ENCODE measurements at regions not wholly inside any gene's neighbourhood (a gene's known extent, or its start where the extent isn't known, plus 50 kb on each side); places are given as distances from the start of the nearest gene placed in this dataset.

- no peaks in the 10 kb centered on the region for H3K36me3 ChIP-seq (ENCODE audit: control insufficient read depth, insufficient read depth, low read length)
- H2AFZ ChIP-seq: no peak overlapping the region
- no peaks in the 10 kb centered on the region for H3K9me3 ChIP-seq (ENCODE audit: control insufficient read depth, low read length)
- H3K4me3 ChIP-seq (ENCODE audit: low read depth, low read length): no peak overlapping the region
- no peaks in the 10 kb centered on the region for H3K79me2 ChIP-seq
- TF ChIP-seq CTCF (IDR thresholded peaks at IDR 0.05): no peak
- H3K9ac ChIP-seq: no peak overlapping the region
- H3K27me3 ChIP-seq (ENCODE audit: control insufficient read depth, insufficient read depth, low read length): no peaks in the 10 kb centered on the region
- no peak overlapping the region for H3K27ac ChIP-seq
- H3K4me1 ChIP-seq: no peaks in the 10 kb centered on the region
- H3K4me2 ChIP-seq (ENCODE audit: low read length): no peak overlapping the region
Measured at GRCh38 chr2:234348081-234348480, 148.8 kb downstream of the ARL4C start.

- no peaks in the 10 kb centered on the region for H3K36me3 ChIP-seq (ENCODE audit: control insufficient read depth, insufficient read depth, low read length)
Measured at GRCh38 chr2:234345921-234346320, 151.0 kb downstream of the ARL4C start.

GRCh38 chr2:234344012-234344411 lies 152.9 kb downstream of the ARL4C start:
- H3K4me2 ChIP-seq (ENCODE audit: low read length): no peak overlapping the region
- no peaks in the 10 kb centered on the region for H3K4me1 ChIP-seq
- no peaks in the 10 kb centered on the region for H3K79me2 ChIP-seq
- H3K9ac ChIP-seq: no peak overlapping the region
- H3K27me3 ChIP-seq (ENCODE audit: control insufficient read depth, insufficient read depth, low read length): no peaks in the 10 kb centered on the region
- no peaks in the 10 kb centered on the region for H3K9me3 ChIP-seq (ENCODE audit: control insufficient read depth, low read length)
- H2AFZ ChIP-seq: no peak overlapping the region
- no peak overlapping the region for H3K27ac ChIP-seq
- H3K36me3 ChIP-seq (ENCODE audit: control insufficient read depth, insufficient read depth, low read length): no peaks in the 10 kb centered on the region
- TF ChIP-seq CTCF (IDR thresholded peaks at IDR 0.05): no peak
- no peak overlapping the region for H3K4me3 ChIP-seq (ENCODE audit: low read depth, low read length)

More at GRCh38 chr2:234345921-234346320, 151.0 kb downstream of the ARL4C start:
- Histone ChIP-seq H3K27ac (no peak overlapping the region), H3K79me2 (no peaks in the 10 kb centered on the region), H3K9me3 (ENCODE audit: control insufficient read depth, low read length) (no peaks in the 10 kb centered on the region), H3K4me3 (ENCODE audit: low read depth, low read length) (no peak overlapping the region), H3K27me3 (ENCODE audit: control insufficient read depth, insufficient read depth, low read length) (no peaks in the 10 kb centered on the region), H3K4me1 (no peaks in the 10 kb centered on the region), H3K9ac (no peak overlapping the region), H2AFZ (no peak overlapping the region), H3K4me2 (ENCODE audit: low read length) (no peak overlapping the region)
- no peak for TF ChIP-seq CTCF (IDR thresholded peaks at IDR 0.05)

GRCh38 chr2:234343372-234343771 lies 153.5 kb downstream of the ARL4C start:
- no peaks in the 10 kb centered on the region for H3K36me3 ChIP-seq (ENCODE audit: control insufficient read depth, insufficient read depth, low read length)
- no peak overlapping the region for H3K9ac ChIP-seq
- H3K4me2 ChIP-seq (ENCODE audit: low read length): no peak overlapping the region
- no peaks in the 10 kb centered on the region for H3K79me2 ChIP-seq
- H3K9me3 ChIP-seq (ENCODE audit: control insufficient read depth, low read length): no peaks in the 10 kb centered on the region
- no peaks in the 10 kb centered on the region for H3K27me3 ChIP-seq (ENCODE audit: control insufficient read depth, insufficient read depth, low read length)
- H3K27ac ChIP-seq: no peak overlapping the region
- H2AFZ ChIP-seq: no peak overlapping the region
- H3K4me3 ChIP-seq (ENCODE audit: low read depth, low read length): no peak overlapping the region
- no peaks in the 10 kb centered on the region for H3K4me1 ChIP-seq
- no peak for TF ChIP-seq CTCF (IDR thresholded peaks at IDR 0.05)

GRCh38 chr2:234341306-234341985 lies 155.4 kb downstream of the ARL4C start:
- Histone ChIP-seq H3K36me3 (ENCODE audit: control insufficient read depth, insufficient read depth, low read length) (no peaks in the 10 kb centered on the region), H3K27me3 (ENCODE audit: control insufficient read depth, insufficient read depth, low read length) (no peaks in the 10 kb centered on the region), H3K79me2 (no peaks in the 10 kb centered on the region), H3K4me1 (no peaks in the 10 kb centered on the region), H2AFZ (no peak overlapping the region), H3K4me2 (ENCODE audit: low read length) (no peak overlapping the region), H3K27ac (no peak overlapping the region), H3K9me3 (ENCODE audit: control insufficient read depth, low read length) (no peaks in the 10 kb centered on the region), H3K9ac (no peak overlapping the region), H3K4me3 (ENCODE audit: low read depth, low read length) (no peak overlapping the region)
- TF ChIP-seq CTCF (IDR thresholded peaks at IDR 0.05): no peak

Measured in parathyroid adenoma (tissue), 2 donors.